GM19372 (cell line): ENCODE measurements at regions not wholly inside any gene's neighbourhood (a gene's known extent, or its start where the extent isn't known, plus 50 kb on each side); places are given as distances from the start of the nearest gene placed in this dataset.

Experiments
- ATAC-seq: cut with Tn5 transposase; IDR thresholded peaks from one replicate; pipeline ENCODE4 v1.9.1; 2021; ENCODE audit warnings: mild to moderate bottlenecking, low read depth, moderate library complexity; ENCODE audit not compliant: unreplicated experiment

DNA sequence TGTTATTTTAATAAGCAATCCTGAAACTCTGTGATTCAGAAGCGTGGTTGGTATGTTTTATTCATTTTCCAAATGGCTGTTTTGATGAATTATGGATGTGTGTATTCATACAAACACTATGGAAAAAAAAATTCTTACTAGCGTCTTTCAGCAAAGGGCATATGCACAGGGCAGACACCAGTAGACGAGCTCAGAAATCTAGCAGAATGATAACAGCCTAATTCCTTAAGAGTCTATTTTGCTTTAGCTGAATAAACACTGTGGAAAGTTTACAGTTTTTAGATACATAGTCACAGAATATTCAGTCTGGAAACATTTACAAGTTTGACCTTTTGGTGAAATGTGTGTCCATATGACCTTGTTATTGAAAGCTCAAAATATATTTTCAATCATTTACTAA lies 418.8 kb upstream of the LUZP2 start:
- no peak for ATAC-seq

DNA sequence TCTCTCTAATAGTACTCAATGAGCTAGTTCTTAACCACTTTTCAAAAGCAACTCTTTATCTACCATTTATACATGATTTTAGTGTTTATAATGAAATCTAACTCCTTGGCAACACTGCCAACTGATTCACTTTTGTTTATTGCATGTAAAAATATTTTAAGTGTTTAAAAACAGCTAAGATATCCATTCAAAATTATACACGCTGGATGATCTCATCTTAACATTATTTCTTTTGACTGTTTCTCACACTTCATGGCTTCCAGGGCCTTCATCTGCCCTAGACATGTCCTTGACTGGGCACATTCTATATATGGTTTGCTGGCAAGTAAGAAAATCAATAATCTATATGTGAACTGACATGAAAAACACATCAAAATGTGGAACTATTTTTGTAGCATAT lies 414.6 kb upstream of the LUZP2 start:
- no peak for ATAC-seq

DNA sequence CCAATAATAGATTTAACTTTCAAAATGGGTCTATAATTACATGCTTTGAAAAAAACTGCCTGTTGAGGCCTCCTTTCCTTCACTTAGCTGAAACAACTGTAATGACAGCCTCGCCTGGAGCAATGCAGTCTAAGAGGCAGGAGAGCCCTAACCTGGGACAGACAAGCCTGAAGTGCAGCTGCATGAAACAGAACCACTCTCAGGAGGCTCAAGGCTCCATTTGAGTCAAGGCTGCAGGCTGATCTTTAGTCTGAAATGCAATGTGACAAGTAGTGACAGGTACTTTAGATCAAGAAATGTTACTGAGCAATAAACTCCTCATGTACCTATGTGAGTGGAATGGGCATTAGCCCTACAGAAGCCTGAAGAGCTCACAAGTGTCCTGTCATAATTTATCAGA lies 414.0 kb upstream of the LUZP2 start:
- no peak for ATAC-seq

DNA sequence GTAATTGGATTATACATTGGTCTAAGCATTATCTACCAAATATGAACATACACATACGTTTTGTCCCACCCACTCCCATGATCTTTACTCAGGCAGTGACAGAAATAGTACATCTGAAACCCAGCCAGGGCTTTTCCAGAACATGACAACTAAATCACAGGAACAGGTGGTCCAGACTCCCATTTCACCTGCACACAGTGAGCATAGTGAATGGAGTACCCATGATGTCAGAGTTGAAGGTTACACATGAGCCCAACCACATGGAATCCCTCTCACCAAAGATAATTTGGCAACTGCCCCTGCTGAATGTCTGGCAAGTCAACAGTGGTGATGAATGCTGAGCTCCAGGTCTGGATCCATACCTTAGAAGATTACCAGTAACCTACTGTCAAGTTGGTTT lies 411.9 kb upstream of the LUZP2 start:
- ATAC-seq: no peak

DNA sequence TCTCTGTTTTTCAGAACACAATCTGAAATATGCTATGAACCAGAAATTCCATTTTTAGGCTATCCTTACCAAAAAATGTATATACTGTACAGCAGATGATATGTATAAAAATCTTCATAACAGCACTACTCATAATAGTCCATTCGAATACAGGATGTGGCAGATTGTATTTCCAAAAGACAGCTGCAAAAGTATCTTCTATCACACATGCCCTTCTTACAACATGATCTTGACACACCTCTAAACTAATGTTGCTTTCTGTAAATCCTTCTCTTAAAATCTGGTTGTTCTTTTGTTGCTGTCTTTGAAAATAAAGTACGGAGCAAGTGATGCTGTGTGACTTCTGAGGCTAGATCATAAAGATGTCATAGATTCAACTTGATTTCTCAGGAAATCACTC lies 409.9 kb upstream of the LUZP2 start:
- no peak for ATAC-seq

DNA sequence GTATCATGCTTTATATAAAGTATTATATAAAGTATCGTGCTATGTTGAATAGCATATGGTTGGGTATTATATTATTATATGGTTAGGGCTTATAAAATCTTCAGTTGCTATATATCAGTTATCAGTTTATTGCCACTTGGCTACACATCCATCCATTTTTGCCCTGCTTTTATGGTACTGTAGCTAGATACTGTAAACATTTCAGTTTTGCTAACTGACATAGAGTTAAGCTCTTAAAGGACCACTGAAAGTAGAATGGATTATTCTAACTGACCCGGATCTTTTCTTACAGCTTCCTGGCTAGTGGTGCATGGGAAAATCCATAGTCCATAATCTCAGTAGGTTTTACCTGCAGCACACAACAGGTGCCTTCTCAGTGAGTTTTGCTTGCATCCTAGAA lies 405.3 kb upstream of the LUZP2 start:
- ATAC-seq: no peak

DNA sequence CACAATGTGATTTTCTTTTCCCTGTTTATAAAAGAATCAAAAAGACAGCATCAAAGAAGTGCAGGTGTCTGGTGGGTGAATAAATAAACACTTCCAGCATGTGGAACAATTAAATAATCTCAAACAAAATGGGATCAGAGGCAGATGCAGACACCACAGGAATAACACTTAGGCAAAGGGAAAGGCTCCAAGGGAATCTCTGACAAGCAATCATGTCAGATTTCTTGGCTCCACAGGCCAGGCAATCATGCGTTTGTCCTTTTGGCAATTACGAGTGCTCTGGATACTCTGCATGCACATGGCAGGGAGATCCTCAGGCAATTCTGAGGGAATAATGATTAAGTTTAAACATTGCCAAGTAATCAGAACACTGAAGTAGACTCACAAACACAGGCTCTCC lies 403.5 kb upstream of the LUZP2 start:
- ATAC-seq: no peak

DNA sequence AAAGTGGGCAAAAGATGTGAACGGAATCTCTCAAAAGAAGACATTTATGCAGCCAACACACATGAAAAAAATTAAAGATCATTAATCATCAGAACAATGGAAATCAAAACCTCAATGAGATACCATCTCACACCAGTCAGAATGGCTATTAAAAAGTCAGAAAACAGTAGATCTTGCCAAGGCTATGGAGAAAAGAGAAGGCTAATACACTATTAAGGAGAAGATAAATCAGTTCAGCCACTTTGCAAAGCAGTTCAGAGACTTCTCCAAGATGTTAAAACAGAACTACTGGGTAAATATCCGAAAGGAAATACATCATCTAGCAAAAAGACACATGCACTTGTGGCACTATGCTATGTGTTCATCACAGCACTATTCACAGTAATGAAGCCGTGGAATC lies 388.2 kb upstream of the LUZP2 start:
- ATAC-seq: no peak

DNA sequence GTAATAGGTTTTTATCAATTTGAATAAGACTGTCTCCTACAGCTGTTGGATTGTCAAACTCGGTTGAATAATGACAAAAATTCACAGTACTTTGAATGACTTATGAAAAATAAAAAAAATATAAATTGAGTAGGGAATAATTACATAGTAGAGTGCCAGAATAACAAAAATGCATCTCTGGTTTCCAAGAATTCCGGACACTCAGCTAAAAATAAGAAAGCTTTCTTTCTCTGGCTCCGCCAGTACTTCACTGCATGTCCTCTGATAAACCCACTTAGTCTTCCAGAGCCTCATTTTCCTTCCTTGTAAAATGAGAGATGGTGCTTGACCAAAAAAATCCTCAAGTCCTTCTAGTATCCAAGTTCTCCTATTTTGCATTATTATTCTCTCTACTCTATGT lies 374.6 kb upstream of the LUZP2 start:
- ATAC-seq: no peak

DNA sequence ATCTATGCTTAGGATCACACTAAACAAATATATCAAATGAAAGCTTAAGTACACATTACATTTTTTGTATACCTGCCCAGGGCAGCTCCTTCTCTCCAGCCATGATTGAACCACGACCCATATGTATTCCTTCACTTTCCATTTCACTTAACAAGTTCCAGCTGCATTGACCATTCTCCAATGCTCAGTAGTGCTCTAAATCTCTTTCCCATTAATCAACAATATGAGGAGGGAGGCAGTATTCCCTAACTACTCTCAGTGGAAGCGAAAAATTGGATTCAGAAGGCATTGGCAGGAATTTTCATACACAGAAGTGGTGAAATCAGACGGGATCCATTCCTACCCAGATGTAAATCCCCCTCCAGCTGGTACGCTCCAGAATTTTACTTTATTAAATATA lies 372.0 kb upstream of the LUZP2 start:
- no peak for ATAC-seq

DNA sequence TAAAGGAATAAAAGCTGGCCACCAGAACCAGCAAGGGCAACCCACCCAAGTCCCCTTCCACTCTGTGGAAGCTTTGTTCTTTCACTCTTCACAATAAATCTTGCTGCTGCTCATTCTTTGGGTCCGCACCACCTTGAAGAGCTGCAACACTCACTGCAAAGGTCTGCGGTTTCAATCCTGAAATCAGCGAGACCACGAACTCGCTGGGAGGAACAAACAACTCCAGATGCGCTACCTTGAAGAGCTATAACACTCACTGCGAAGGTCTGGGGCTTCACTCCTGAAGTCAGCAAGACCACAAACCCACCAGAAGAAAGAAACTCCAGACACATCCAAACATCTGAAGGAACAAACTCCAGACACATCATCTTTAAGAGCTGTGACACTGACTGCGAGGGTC lies 365.2 kb upstream of the LUZP2 start:
- no peak for ATAC-seq

DNA sequence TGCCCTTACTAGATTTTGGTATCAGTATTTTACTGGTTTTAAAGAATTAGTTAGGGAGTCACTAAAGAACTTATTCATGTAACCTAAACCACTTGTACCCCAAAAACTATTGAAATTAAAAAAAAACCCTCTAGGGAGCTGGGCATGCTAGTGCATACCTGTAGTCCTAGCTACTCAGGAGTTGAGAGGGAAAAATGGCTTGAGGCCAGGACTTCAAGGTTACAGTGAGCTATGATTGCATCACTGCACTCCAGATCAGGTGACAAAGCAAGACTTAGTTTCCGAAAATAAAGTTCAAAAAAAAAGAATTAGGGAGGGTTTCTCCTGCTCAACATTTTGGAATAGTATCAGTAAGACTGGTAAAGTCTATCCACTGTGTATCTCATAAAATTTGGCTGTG lies 364.4 kb upstream of the LUZP2 start:
- ATAC-seq: no peak

DNA sequence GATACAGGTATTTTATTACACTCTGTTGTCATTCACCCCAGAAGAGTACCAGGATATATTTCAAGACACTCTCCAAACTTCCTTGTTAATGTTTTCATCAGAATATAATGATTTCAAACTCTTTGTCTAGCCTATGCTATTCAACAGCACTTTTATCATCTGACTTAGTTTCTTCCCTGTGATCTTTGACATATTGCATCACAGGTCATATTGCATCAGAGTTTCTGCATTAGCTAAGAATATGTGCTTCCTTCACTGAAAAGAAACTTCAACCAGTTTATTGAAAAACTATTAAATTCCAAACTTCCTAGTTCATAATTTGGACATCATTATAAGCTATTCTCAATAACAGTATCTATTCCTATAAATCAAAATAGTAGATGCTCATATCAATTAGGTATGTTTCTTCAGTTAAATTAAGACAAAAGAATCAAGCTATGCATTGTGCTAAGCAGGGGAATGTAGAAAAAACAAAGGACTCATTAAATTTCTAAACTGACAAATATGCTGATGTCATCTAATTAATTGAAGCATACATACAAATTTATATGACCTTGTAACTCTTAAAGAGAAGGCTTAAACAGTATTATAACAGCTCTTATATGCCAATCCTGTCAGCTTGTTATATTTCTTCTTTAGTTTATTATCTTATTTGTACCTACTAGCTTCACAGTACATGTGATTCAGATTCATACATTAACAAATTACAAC lies 361.8 kb upstream of the LUZP2 start:
- ATAC-seq: no peak

DNA sequence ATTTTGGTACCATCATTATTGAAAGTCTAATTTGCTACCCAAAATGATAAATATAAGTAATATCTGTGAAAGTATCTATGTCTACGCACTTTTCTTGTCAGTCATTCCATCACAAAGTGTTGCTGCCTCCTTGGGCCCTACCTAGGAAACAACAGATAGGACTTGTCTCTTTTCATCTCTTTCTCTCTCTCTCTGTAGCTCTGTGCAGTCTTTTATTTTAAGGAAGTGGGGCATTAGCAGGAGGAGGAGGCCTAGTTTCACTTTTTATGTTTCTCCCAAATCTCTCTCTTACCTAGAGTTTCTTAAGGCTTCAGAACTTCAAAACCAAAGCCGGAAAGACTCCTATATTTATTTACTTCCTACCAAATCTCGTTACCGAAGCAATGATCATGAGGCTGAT lies 354.8 kb upstream of the LUZP2 start:
- ATAC-seq: no peak

DNA sequence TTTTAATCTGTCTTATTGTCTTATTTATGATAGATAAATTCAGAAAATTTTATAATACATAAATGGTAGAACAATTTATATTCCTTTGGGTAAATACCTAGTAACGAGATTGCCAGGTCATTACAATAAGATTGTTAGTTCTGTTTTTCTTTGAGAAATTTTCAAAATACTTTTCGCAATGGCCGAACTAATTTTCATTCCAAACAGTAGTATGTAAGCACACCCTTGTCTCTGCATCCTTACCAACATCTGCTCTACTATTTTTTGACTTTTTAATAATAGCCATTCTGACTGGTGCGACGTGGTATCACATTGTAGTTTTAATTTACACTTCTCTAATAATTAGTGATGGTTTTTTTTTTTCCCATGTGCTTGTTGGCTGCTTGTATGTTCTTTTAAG lies 351.4 kb upstream of the LUZP2 start:
- ATAC-seq: no peak

DNA sequence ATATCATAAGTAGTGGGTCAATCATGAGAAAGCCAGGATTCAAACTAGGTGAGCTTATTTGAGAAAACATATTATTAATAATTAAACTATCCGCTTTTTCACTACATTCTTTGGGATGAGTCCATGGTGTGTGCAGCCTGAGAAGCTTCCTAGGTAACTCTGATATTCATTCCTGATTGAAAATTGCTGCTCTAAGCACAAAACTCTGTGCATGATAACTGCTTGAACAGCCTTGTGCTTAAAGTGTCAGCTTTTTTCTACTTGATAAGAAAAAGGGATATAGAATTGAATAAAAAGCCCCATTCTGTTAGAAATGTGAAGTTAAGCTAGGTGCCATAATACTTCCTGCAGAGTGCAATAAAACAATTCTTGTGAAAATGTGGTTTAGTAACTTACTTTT lies 343.5 kb upstream of the LUZP2 start:
- no peak for ATAC-seq

DNA sequence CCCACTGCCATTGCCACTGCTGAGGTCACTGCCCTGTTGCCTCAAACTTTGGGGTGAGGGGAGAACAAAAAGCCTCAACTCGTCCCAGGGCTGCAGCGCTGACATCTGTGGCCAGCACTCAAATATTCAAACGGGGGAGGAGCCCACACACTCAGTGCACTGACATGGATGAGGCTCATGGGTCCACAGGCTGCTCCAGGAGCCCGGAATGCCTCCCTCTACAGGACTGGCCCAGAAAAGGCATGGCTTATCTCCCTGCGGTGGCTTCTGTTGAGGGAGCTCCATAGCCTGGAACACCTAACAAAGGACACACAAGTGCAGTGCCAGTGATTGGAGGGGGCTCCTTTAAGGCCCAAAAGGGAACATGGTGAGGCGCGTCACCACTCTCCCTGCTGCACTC lies 341.1 kb upstream of the LUZP2 start:
- ATAC-seq: no peak

DNA sequence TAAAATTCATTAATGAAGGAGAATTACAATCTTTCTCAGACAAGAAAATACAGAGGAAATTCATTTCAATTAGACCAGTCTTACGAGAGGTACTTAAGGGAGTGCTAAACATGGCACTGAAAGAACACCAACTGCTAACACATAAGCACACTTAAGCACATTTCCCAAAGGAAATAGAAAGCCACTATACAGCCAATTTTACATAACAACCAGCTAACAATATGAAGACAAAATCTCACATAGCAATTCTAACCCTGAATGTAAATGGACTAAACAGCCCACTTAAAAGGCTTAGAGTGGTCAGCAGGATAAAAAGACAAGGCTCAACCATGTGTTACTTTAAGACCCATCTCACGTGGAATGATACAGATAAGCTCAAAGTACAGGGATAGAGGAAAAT lies 339.5 kb upstream of the LUZP2 start:
- ATAC-seq: no peak

DNA sequence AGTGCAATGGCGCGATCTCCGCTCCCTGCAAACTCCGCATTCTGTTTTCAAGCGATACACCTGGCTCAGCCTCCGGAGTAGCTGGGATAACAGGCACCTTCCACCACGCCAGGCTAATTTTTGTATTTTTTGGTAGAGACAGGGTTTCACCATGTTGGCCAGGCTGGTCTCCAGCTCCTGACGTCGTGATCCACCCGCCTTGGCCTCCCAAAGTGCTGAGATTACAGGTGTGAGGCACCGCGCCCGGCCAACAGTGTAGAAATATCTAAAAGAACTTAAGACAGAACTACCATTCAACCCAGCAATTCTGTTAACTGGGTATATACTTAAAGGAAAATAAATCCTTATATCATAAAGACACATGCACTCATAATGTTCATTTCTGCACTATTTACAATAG lies 335.3 kb upstream of the LUZP2 start:
- ATAC-seq: no peak

DNA sequence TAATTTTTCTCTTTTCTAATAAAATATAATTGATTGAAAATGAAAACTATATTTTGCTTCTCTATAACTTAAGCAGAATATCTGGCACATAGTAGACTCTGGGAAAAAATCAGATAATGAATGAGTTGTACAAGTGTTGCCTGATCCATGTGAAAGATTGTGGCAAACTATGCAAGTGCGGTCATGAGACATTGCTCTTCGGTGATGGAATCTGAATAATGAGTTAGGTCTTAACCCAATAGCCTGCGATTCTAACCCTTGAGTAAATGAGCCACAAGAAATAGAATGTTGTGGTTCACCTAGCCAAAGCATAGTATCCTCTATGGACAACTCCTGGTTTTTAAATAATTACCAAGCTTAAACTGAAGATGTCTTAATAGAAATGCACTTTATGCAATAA lies 333.7 kb upstream of the LUZP2 start:
- no peak for ATAC-seq

DNA sequence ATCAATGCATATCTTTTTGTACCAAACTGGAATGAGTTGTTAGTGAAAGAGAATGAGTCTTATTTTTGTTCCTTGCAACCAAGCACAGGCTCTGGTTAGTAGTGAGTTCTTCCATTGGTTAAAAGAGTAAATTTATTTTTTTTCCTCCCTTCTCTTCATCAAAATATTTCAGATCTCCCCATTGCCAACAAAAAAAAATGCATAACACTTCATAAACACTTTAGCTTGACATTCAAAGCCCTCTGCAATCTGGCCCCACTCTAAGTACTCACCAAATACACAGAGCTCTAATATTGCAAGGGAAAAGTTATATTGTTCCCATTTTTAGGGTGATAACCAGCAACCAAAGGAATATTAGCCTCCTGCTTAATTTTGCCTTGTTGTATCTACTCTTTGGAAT lies 333.0 kb upstream of the LUZP2 start:
- ATAC-seq: no peak

DNA sequence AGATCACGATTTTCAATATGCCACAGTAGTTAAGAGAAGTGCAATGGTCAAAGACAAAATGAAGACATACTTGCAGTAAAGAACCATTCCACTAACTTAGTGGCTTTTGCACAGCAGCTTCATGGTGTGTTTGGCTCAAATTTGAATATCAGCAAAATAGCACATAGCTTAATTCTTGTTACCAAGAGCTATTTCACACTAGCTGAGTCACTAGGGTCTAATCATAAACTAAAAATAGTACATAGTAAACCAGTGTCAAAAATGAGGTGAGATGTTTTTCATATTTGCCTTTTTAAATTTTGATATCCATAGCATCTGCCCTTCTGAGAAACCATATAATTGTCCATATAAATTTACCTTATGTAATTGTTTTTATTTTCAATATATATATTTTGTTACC lies 325.0 kb upstream of the LUZP2 start:
- no peak for ATAC-seq

DNA sequence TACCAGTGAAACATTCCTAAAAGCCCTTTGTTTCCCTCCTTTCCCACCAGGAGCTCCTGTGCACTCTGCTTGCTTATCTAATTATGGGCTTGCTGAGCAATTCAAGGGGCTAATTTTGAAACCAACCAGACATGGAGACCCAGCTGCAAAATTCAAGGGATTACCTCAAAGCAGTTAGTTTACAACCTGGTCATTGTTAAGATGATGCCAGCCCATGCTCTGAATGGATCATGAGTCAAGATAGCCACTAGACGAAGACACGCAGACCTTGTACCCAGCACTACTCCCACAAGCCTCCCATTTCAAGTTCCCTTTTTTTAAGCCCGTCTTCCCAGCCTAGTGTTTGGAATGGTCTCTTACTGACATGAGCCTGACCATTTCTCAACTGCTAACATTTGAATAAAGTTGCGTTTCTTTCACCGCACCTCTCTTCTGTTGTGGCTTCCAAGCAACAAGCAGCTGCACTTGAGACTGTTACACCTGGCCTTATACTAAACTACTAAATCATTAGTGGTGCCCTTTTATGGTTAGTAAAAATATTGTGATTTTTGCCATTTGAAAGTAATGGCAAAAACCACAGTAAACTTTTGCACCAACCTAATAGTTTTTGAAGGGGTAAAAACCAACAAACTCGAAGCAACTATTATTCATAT lies 315.3 kb upstream of the LUZP2 start:
- no peak for ATAC-seq
